SHP77 treated with DMSO at 0.1 percent for 48 hours (cell line): ENCODE measurements at regions not wholly inside any gene's neighbourhood (a gene's known extent, or its start where the extent isn't known, plus 50 kb on each side); places are given as distances from the start of the nearest gene placed in this dataset.
A peak's percentile ranks its signal among the peaks of the same experiment; 100 is the strongest.
"Not testable (repeated sequence)": the region's sequence is repeated elsewhere in the genome, so short reads cannot be mapped to it uniquely, and the experiment has no call there.

ENCODE experiments used
- DNase-seq: peaks from one replicate; lab custom pipeline; 2025; lab: John Stamatoyannopoulos, UW

GRCh38 chr4:66928881-66929280, 616.4 kb downstream of the CENPC start:
- DNase-seq: not testable (repeated sequence)

DNA sequence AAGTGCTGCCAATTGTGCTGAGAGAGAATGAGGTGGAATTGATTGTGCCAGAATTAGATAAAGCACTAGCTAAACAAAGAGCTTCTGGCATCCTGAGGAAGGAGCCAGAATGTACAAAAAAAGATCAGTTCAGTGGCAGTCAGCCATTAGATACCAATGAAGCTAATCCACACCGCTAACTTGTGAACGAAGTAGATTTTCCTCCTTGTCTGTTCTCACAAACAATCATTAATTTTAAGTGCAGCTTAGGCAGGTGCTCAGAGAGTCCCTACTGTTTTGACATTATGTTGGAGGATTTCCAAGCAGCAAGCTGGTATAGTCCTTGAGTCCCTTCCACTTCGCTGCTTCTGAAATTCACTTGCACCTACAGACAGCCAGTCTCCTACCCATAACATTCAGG, 617.4 kb downstream of the CENPC start:
- peak; percentile 68 for DNase-seq

DNA sequence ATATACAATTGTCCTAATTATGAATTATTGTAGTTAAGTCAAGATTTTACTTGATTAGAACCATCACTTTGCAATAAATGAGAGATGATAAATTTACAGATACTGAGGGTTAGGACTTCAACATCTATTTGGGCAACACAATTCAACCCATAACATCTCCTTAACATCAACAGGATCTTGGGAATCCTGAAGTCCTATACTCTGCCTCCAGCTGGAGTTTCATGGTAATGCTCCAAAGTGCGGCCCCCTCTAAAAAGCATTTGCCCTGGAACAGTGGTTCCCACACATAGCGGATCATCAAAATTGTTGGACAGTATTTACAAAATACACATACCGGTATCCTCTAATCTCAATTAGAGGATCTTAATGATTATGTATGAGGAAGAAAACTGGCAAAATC, 618.6 kb downstream of the CENPC start:
- DNase-seq: no peak

DNA sequence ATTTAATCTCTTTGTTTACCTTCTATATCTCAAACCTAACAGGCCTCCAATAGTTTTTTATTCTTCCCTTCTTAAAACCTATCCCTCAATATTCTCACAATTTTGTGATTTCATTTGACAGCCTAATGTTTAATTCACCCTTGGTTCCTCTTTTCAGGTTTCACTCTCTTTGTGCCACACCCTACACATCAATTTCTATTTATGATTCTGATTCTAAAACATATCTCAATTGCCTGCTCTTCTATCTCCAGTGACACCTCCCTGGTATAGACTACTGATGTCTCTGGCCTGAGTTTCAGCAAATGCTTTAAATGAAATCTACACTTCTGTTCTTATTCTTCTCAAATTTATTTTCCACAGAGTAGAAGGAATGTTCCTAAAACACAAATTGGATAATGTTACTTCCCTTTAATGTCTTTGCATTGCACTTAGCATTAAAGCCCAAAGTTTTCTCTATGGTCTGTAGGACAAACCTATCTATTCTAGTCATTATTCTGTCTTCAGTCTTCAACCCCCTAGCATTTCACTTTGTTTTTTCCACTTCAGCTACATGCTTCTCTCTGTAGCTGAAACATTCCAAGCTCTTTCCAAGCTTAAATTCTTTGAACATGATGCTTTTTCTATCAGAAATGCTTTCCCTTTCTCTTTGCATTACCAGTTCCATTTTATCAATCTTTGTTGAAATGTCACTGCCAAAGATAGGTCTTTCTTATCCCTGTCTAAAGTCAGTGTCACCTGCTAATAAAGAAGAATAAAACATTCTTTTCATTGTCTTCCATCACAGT, 622.0 kb downstream of the CENPC start:
- no peak for DNase-seq

DNA sequence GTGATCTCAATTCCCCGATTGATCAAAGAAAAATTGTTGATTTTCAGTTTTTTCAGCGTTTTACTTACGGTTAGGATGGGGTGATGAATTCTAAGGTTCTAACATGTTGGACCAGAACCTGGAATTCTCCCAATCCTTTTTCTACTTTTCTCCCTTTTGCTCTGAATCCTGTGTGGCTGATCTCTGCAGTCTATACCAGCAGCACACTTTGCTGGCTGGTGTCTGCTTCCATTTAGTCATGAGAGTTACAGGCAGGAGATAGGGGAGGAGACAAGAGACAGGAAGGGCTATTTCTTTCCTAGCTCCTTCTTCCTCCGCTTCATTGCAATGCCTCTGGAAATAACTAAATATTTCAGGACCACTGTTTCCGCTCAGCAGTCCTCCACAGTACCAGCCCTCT, 623.9 kb downstream of the CENPC start:
- DNase-seq: no peak

DNA sequence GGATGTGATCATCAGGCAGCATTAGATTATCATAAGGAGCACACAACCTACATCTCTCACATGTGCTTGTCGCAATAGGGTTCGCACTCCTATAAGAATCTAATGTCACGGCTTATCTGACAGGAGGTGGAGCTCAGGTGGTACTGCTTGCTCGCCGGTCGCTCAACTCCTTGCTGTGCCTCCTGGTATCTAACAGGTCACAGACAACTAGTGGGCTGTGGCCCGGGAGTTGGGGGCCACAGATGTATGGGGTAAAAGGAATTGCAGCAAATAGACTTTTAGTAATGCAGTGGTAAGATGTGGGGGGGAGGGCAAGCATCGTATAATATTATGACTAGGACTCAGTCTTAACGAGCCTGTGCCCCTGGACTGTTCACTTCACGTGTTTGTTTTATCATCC, 624.8 kb downstream of the CENPC start:
- DNase-seq: no peak

- DNase-seq: peak; percentile 30
These were observed 633.4 kb downstream of the CENPC start for GRCh38 chr4:66911880-66912279.

GRCh38 chr4:66906314-66906713, 639.0 kb downstream of the CENPC start:
- no peak for DNase-seq

- no peak for DNase-seq
These were observed 645.8 kb downstream of the CENPC start for GRCh38 chr4:66899422-66900065.

DNA sequence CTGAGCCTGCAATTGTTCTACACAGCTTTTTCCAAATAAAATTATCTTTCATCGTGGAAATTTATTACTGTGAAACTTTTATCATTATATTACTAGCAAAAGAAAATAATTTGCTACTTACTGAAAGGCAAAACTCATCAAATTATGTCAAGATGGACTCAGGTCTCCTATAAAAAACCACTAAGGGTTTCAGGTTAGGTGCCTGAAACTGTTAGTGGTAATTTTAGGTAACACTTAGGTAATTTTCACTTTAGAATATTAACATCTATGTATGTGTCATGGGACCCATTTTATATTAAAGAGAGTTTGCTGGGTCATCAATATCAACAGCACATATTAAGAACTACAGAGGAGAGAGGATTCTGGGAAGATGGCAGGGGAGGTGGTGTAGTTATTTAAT, 651.5 kb downstream of the CENPC start:
- no peak for DNase-seq

- DNase-seq: no peak
These were observed 658.2 kb downstream of the CENPC start for GRCh38 chr4:66887061-66887460.

DNA sequence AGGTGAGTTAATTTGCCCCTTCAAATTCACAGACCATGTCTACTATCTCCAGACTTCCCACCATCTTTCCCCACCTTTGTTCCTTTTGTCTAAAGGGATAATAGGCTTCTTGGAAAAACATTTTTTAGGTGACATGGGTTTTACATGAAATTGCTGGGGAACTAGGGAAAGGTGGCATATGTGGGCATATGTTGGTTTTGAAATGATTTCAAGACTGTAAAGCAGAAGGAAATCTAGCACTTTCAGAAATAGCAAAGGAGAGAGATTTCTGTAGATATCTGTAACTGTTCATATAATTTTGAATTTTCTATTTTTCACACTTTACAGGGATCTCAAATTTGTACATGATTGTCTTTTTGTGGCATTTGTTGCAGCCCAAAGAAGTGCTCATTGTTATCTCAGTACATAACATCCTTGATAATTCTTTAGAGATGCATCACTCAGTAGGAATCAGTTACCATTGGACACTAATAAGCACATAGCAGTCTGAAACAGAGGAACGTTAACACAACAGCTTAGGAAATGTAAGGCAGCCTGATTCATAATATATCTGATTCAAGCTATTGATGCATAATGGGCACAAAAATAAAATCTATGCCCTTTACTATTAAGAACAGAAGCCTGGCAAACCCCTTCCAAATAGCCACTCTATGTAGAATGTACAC, 659.7 kb downstream of the CENPC start:
- DNase-seq: no peak

- no peak for DNase-seq
These were observed 668.4 kb downstream of the CENPC start for GRCh38 chr4:66876946-66877345.

DNA sequence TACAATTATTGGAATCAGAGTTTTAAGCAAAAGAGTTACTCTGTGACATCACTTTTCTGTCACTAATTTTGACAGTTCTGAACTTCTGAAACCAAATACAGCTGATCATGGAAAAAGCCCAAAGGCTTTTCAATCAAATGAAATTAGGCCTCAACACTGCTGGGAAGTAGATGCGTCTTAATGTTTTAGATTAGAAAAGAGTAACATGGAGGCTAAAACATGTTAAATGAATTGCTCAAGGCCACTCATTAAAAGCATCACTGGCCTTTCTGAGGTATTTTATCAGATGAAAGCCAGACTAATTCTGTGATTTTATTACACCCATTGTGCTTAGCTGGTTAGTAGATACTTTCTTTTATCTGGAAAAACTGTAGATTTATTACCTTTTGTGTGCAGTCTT, 672.6 kb downstream of the CENPC start:
- DNase-seq: no peak

GRCh38 chr4:66863481-66863880, 681.8 kb downstream of the CENPC start:
- no peak for DNase-seq

- DNase-seq: no peak
These were observed 689.3 kb downstream of the CENPC start for GRCh38 chr4:66855956-66856355.

DNA sequence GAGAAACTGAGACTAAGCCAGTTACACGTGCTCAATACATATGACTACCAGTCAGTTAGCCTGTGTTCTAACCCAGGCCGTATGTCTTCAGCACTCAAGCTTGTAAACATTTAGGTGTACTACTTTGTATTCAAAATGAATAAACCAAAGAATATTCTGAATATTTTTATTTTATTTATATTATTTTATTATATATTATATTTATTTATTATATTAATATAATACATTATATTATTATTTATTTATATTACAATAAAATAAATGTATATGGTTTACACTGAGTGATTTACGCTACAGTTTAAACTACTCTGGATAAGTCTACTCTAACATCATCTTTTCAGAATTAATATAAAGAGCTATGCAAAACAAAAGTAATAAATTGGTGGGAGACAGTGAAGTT, 691.5 kb downstream of the CENPC start:
- DNase-seq: no peak

DNA sequence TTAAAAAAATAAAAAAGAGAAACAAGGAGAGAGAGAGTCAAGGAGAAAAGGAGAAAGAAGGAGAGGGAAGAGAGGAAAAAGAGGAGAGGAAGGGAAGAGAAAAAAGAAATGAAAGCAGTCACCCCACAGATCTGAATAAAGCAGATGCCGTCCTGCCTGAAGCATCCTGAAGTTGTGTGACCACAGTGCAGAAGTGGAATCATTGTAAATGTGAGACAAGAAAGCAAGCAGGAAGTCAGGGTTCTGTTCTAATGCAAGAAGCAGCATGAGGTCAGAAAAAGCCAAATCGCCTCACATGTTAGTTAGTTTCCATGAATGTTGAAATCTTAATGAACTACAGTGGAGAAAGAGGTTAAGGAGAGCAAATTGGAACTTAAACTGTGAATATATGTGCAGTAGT, 692.5 kb downstream of the CENPC start:
- DNase-seq: no peak

DNA sequence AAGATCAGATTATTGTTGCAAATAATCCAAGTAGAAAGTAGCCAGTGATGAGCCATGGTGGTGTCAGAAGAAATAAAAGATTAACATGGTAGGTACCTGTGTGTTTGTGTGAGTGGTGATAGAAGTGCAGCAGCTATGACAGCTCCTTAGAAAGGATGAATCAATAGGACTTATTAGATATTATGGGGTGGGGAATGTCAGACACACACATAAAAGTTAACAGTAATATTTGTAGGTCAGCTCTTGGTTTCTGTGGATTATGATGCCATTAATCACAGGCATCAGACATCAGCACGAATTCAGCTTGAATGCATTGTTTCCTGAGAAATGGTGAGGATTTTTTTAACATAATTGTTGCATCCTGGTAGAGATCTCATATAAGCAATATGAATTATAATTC, 695.7 kb downstream of the CENPC start:
- no peak for DNase-seq

DNA sequence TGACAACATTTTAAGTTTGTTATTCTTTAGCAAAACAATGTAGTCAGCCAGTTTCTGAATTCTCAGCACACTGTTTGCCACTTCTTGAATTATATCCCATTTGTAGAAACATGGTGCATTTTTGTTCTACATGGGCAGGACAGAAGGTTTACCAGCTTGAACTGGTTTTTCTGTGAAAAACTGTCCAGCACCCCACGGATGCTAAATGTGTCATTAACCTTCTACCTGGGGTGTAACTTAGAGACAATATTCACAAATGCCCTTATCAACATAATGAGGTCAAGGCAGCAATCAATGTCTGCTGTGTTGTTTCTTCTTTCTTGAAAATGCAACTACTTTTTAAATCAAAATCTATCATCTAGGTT, 702.6 kb downstream of the CENPC start:
- no peak for DNase-seq

DNA sequence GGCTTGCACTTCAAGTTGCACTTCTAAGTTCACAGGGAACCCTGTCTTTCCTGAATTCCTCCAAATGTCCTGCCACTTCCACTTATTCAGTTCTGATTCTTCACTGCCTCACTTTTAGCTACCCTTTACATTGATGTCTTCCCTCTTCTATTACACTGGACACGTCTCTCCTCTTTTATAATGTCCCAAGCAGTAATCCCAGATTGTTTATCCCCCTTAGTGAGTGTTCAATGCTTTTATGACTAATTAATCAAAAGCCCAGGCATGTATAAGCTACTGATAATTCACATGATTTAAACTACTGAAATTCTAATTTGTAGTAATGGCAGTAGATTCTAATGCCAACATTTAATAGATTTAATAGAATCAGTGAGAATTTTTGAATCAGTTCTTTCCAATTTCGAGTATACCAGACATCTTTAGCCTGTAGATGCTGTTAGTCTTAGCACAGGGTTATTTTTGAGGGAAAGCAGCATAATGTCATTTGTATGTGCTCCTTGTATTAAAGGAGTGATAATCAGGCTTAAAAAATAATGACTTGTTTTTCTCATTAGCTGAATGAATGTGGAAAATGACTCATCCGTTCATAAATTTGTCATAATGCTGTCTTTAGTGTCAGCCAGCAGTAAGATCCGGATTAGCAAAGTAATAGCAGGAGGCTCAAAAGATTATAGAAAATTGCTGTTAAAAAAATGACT, 703.1 kb downstream of the CENPC start:
- DNase-seq: no peak

DNA sequence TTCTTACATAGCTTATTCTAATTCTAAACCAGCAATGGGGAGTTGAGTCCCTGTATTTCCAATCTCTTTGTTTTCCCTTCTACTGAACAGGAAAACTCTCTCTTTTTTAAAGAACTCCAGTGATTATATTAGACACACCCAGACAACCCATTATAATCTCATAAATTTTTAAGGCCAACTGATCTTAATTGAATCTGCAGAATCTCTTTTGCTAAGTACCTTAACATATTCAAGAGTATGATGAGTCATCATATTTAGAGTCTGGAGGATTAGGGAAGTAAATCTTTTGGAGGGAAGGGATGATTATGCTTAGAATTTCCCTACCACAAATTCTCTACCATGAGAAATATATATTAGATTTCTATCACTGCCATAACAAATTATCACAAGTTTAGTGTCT, 705.1 kb downstream of the CENPC start:
- no peak for DNase-seq
